SK-N-SH (cell line): ENCODE measurements at regions not wholly inside any gene's neighbourhood (a gene's known extent, or its start where the extent isn't known, plus 50 kb on each side); places are given as distances from the start of the nearest gene placed in this dataset.
A peak's percentile ranks its signal among the peaks of the same experiment; 100 is the strongest.

Experiments
- CTCF ChIA-PET: fragments of 300-600, 350-600 bp; formaldehyde crosslinking; extraction: SDS; loops from one replicate; lab custom pipeline; 2021; lab: Yijun Ruan, JAX
- POLR2A ChIA-PET: fragments of 350-600 bp; sonication (Branson Sonifier 250); formaldehyde crosslinking; extraction: SDS; loops from one replicate; lab custom pipeline; 2020; ENCODE audit warnings: antibody characterized with exemption, inconsistent platforms; lab: Yijun Ruan, JAX
- DNase-seq: peaks from one replicate; pipeline ENCODE4 v3.0.0; 2012
- H2AFZ ChIP-seq: fragments of 200-600 bp; sonication (generic); 2 replicates; pipeline ENCODE4 v1.8.1; 2016; ENCODE audit warnings: antibody characterized with exemption, mild to moderate bottlenecking, low read depth
- H3F3A ChIP-seq: fragments of 200-600 bp; sonication (generic); replicated peaks from 2 replicates; pipeline ENCODE3; 2016; ENCODE audit warnings: antibody characterized with exemption, mild to moderate bottlenecking; ENCODE audit not compliant: insufficient read depth
- H3K27ac ChIP-seq, 2 experiments: fragments of 200-500 bp in 1 of 2; fragments of 200-600 bp in 1 of 2; sonication (Bioruptor generic) in 1 of 2; sonication (generic), shearing (Covaris generic) in 1 of 2; 2 replicates each; pipeline versions ENCODE4 v1.5.1 to v1.6.1; 2014 to 2016; ENCODE audit warnings: low read depth in 2 of 2, inconsistent platforms in 1 of 2, low read length in 1 of 2, mild to moderate bottlenecking in 1 of 2, mixed read lengths in 1 of 2
- H3K27me3 ChIP-seq: fragments of 200-600 bp; sonication (generic), shearing (Covaris generic); 2 replicates; pipeline ENCODE4 v1.6.1; 2016; ENCODE audit warnings: mixed run types; ENCODE audit not compliant: insufficient read depth
- H3K36me3 ChIP-seq, 2 experiments: fragments of 200-500 bp in 1 of 2; fragments of 200-600 bp in 1 of 2; sonication (Bioruptor generic) in 1 of 2; sonication (generic) in 1 of 2; replicated peaks in 1 of 2; 2 replicates each; pipeline versions ENCODE3 to v1.5.1; 2014 to 2016; ENCODE audit warnings: low read length in 1 of 2, mild to moderate bottlenecking in 1 of 2; ENCODE audit not compliant: insufficient read depth in 2 of 2, control insufficient read depth in 1 of 2
- H3K4me1 ChIP-seq, 2 experiments: fragments of 200-500 bp in 1 of 2; fragments of 200-600 bp in 1 of 2; sonication (Bioruptor generic) in 1 of 2; sonication (generic), shearing (Covaris generic) in 1 of 2; 2 replicates each; pipeline versions ENCODE4 v1.5.1 to v1.6.1; 2014 to 2016; ENCODE audit warnings: low read depth in 1 of 2, low read length in 1 of 2, mixed run types in 1 of 2; ENCODE audit not compliant: insufficient read depth in 2 of 2, control insufficient read depth in 1 of 2
- H3K4me2 ChIP-seq: fragments of 200-600 bp; sonication (generic), shearing (Covaris generic); 2 replicates; pipeline ENCODE4 v1.6.1; 2017; ENCODE audit warnings: mixed run types
- H3K4me3 ChIP-seq, 2 experiments: fragments of 200-500 bp in 1 of 2; fragments of 200-600 bp in 1 of 2; sonication (Bioruptor generic) in 1 of 2; sonication (generic), shearing (Covaris generic) in 1 of 2; 2 replicates each; pipeline versions ENCODE4 v1.5.1 to v1.8.1; 2014 to 2016; ENCODE audit warnings: low read depth in 2 of 2, inconsistent platforms in 1 of 2, low read length in 1 of 2, mild to moderate bottlenecking in 1 of 2, mixed read lengths in 1 of 2, moderate library complexity in 1 of 2
- H3K79me2 ChIP-seq: fragments of 200-600 bp; sonication (generic); 2 replicates; pipeline ENCODE4 v1.8.1; 2017; ENCODE audit warnings: mild to moderate bottlenecking; ENCODE audit not compliant: insufficient read depth
- H3K9ac ChIP-seq: fragments of 200-600 bp; sonication (generic); 2 replicates; pipeline ENCODE4 v1.6.1; 2017; ENCODE audit warnings: mixed run types
- H3K9me2 ChIP-seq: fragments of 200-600 bp; sonication (generic); 2 replicates; pipeline ENCODE4 v1.6.1; 2017; ENCODE audit warnings: mixed run types
- H3K9me3 ChIP-seq: fragments of 200-600 bp; sonication (generic); 2 replicates; pipeline ENCODE4 v1.6.1; 2017; ENCODE audit warnings: mixed run types, mild to moderate bottlenecking, moderate library complexity
- H4K20me1 ChIP-seq: fragments of 200-600 bp; sonication (generic); 2 replicates; pipeline ENCODE4 v1.6.1; 2017; ENCODE audit warnings: mild to moderate bottlenecking, mixed run types; ENCODE audit not compliant: insufficient read depth
- CHD2 ChIP-seq: fragments of 150-350 bp; IDR thresholded peaks from 2 replicates; pipeline ENCODE4 v1.6.1; 2018; ENCODE audit warnings: low read length; ENCODE audit not compliant: partially characterized antibody
- CTCF ChIP-seq: fragments of 200-600 bp; sonication (generic); IDR thresholded peaks from 2 replicates; pipeline ENCODE4 v1.6.1; 2017; ENCODE audit warnings: antibody characterized with exemption, mild to moderate bottlenecking, moderate library complexity
- ELF1 ChIP-seq: IDR thresholded peaks from 2 replicates; pipeline ENCODE4 v1.4.0; 2012
- FOSL2 ChIP-seq: IDR thresholded peaks from 2 replicates; pipeline ENCODE4 v1.4.0; 2012; ENCODE audit warnings: low read depth, mild to moderate bottlenecking, moderate library complexity, borderline replicate concordance
- FOXM1 ChIP-seq: IDR thresholded peaks from 2 replicates; pipeline ENCODE4 v1.4.0; 2012; ENCODE audit warnings: low read depth, mild to moderate bottlenecking
- GATA2 ChIP-seq: sonication (generic); formaldehyde crosslinking; IDR thresholded peaks from 2 replicates; pipeline ENCODE4 v1.5.0; 2020; ENCODE audit warnings: mild to moderate bottlenecking, missing genetic modification reagents
- MEF2A ChIP-seq: IDR thresholded peaks from 2 replicates; pipeline ENCODE4 v1.4.0; 2012; ENCODE audit warnings: low read depth, borderline replicate concordance
- MXI1 ChIP-seq: IDR thresholded peaks from 2 replicates; pipeline ENCODE4 v1.6.1; 2012; ENCODE audit warnings: mild to moderate bottlenecking, low read depth, low read length, improper control_type of control experiment
- NFIC ChIP-seq: IDR thresholded peaks from 2 replicates; pipeline ENCODE4 v1.4.0; 2012; ENCODE audit warnings: borderline replicate concordance
- NRF1 ChIP-seq: IDR thresholded peaks from 2 replicates; pipeline ENCODE4 v1.6.1; 2012; ENCODE audit warnings: low read depth, mild to moderate bottlenecking, low read length
- PBX3 ChIP-seq: IDR thresholded peaks from 2 replicates; pipeline ENCODE4; 2012
- POLR2AphosphoS5 ChIP-seq: IDR thresholded peaks from 2 replicates; pipeline ENCODE4 v1.6.1; 2012; ENCODE audit warnings: low read depth, low read length
- RAD21 ChIP-seq: IDR thresholded peaks from 2 replicates; pipeline ENCODE4 v1.6.1; 2012; ENCODE audit warnings: mild to moderate bottlenecking, low read length
- RCOR1 ChIP-seq: fragments of 150-350 bp; IDR thresholded peaks from 2 replicates; pipeline ENCODE4 v1.6.1; 2017; ENCODE audit warnings: antibody characterized with exemption, low read length
- REST ChIP-seq: IDR thresholded peaks from 2 replicates; pipeline ENCODE4 v1.6.1; 2012; ENCODE audit warnings: mild to moderate bottlenecking, low read depth, low read length, moderate library complexity
- RXRA ChIP-seq: IDR thresholded peaks from 2 replicates; pipeline ENCODE4 v1.4.0; 2012; ENCODE audit warnings: low read depth, mild to moderate bottlenecking, borderline replicate concordance
- SIN3A ChIP-seq: IDR thresholded peaks from 2 replicates; pipeline ENCODE4 v1.6.1; 2012; ENCODE audit warnings: low read depth, mild to moderate bottlenecking, low read length, moderate library complexity, borderline replicate concordance
- USF2 ChIP-seq: fragments of 150-350 bp; IDR thresholded peaks from 2 replicates; pipeline ENCODE4 v1.6.1; 2017; ENCODE audit warnings: antibody characterized with exemption, low read length, low read depth, borderline replicate concordance
- YY1 ChIP-seq: IDR thresholded peaks from 2 replicates; pipeline ENCODE4 v1.4.0; 2012; ENCODE audit warnings: low read depth, mild to moderate bottlenecking
- ZBTB33 ChIP-seq: IDR thresholded peaks from 2 replicates; pipeline ENCODE4 v1.4.0; 2012; ENCODE audit warnings: low read depth, borderline replicate concordance
- WGBS: methylation state at CpG from one replicate; pipeline ENCODE4 v1.1.6; 2017; ENCODE audit warnings: low lambda C conversion rate; 5-methylcytosine and 5-hydroxymethylcytosine counted together
- TF ChIP-seq, protein P1 (sequence below): IDR thresholded peaks from 2 replicates; pipeline ENCODE4 v1.4.0; 2012; ENCODE audit warnings: low read depth

GRCh38 chr9:119963798-119964372 is 594.6 kb upstream of the BRINP1 start (continued):
- TF ChIP-seq CHD2 (no peak), PBX3 (no peak), MEF2A (no peak), POLR2AphosphoS5 (peak; percentile 54), NFIC (0 out of 2 replicates have a peak, but pooled peaks have one; percentile 14)

DNA sequence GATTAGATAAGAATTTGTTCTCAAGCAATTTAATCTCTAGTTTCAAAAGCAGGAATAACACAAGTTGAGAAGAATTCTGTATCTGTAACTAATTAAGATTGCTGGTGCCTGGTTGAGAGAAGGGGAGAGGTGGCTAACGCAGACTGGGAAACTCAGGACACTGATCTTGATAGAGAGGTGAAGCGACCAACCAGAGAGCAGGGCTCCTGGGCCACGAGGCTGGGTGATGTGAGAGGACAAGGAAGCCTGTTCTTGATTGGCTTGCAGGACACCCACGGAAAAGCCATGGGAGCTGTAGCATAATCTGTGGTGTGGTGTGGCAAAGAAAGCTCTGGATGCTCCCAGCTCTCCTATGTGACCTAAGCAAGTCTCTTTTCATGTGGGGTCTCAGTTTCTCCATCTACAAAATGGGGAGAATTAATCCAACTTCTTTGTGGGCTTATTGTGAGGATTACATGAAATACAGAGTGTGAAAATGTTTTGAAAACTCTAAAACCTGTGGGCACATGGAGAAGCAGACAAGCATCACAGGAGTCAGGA is 594.1 kb upstream of the BRINP1 start:
- no peaks in the 10 kb centered on the region for H3K79me2 ChIP-seq
- no peaks in the 10 kb centered on the region for H4K20me1 ChIP-seq
- 19% methylated on average over 4 of the region's 4 CpGs for WGBS
- peak overlapping the region; percentile 30 to 86; a peak in 3 of 4 replicates for H3K27ac ChIP-seq
- DNase-seq = peak; percentile 69
- peak overlapping the region; percentile 55; the same call in 1 of the 2 replicates for H3K9ac ChIP-seq
- no peaks in the 10 kb centered on the region for H3F3A ChIP-seq
- H2AFZ ChIP-seq = peak overlapping the region; percentile 80; the same call in 1 of the 2 replicates
- H3K36me3 ChIP-seq = no peaks in the 10 kb centered on the region
- ChIA-PET POLR2A (no interaction called here), CTCF (interaction anchor here (0.6 to 4.2 kb wide), 3 partner anchors 14 to 435 kb away, joined by 3 to 15 read pairs (median 5); no protein-coding TSS in a partner anchor)
- H3K4me1 ChIP-seq = peaks cover 0 to 9% of the 10 kb centered on the region in 2 experiments; a peak in 2 of 4 replicates
- H3K4me2 ChIP-seq = peak overlapping the region; percentile 68
- no peaks in the 10 kb centered on the region for H3K9me3 ChIP-seq
- no peaks in the 10 kb centered on the region for H3K9me2 ChIP-seq
- H3K27me3 ChIP-seq = no peaks in the 10 kb centered on the region
- peak overlapping the region in 1 of 2 experiments; percentile 28; a peak in 2 of 4 replicates for H3K4me3 ChIP-seq
- TF ChIP-seq, protein P1, sequence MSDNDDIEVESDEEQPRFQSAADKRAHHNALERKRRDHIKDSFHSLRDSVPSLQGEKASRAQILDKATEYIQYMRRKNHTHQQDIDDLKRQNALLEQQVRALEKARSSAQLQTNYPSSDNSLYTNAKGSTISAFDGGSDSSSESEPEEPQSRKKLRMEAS = no peak; the same call in 1 of the 2 replicates
- no peak for TF ChIP-seq FOXM1
- TF ChIP-seq NFIC = no peak
- TF ChIP-seq RAD21 = no peak
- no peak for TF ChIP-seq RXRA
- no peak for TF ChIP-seq ZBTB33
- TF ChIP-seq REST = no peak
- no peak for TF ChIP-seq CTCF
- TF ChIP-seq USF2 = no peak
- TF ChIP-seq CHD2 = no peak
- TF ChIP-seq FOSL2 = no peak
- TF ChIP-seq RCOR1 = no peak
- TF ChIP-seq ELF1 = no peak
- TF ChIP-seq MXI1 = no peak
- TF ChIP-seq SIN3A = no peak
- TF ChIP-seq NRF1 = no peak
- peak; percentile 58 for TF ChIP-seq POLR2AphosphoS5
- TF ChIP-seq GATA2 (CRISPR knock-in tag) = 0 out of 2 replicates have a peak, but pooled peaks have one; percentile 15
- TF ChIP-seq YY1 = no peak
